ENCODE measurements at regions not wholly inside any gene's neighbourhood (a gene's known extent, or its start where the extent isn't known, plus 50 kb on each side); places are given as distances from the start of the nearest gene placed in this dataset.

GRCh38 chr5:67605730-67606585 lies 409.4 kb upstream of the CD180 start:
- Histone ChIP-seq H3K9ac (ENCODE audit: low read length) (no peak overlapping the region), H3K4me3 (replicated peaks in 1 of 2; ENCODE audit: low read depth in 1 of 2, low read length in 2 of 2) (no peak overlapping the region), H2AFZ (ENCODE audit: low read depth, low read length, poor library complexity, severe bottlenecking) (no peak overlapping the region), H3K9me2 (ENCODE audit: insufficient read depth) (no peaks in the 10 kb centered on the region), H3K4me2 (ENCODE audit: low read length) (no peak overlapping the region), H3K4me1 (ENCODE audit: control insufficient read depth in 1 of 2, insufficient read depth in 2 of 2, low read length in 2 of 2) (no peaks in the 10 kb centered on the region), H3K9me3 (ENCODE audit: control insufficient read depth in 1 of 2, insufficient read depth in 1 of 2, low read depth in 1 of 2, low read length in 2 of 2) (no peaks in the 10 kb centered on the region), H3K36me3 (ENCODE audit: control insufficient read depth in 1 of 2, insufficient read depth in 2 of 2, low read length in 2 of 2) (no peaks in the 10 kb centered on the region), H3K27ac (ENCODE audit: low read depth, low read length) (no peak overlapping the region), H3K27me3 (ENCODE audit: insufficient read depth, low read length) (no peaks in the 10 kb centered on the region; the same call in 1 of the 2 replicates), H3K79me2 (ENCODE audit: insufficient read depth, low read length) (no peaks in the 10 kb centered on the region), H4K20me1 (ENCODE audit: insufficient read depth) (no peaks in the 10 kb centered on the region)
- ATAC-seq (no peak), DNase-seq (ENCODE audit: low read depth, low spot score) (no peak)
- TF ChIP-seq ZFX (IDR thresholded peaks at IDR 0.05) (no peak), ZBTB33 (IDR thresholded peaks at IDR 0.05; ENCODE audit: extremely low read depth, insufficient replicate concordance, low read length) (no peak), EZH2phosphoT487 (IDR thresholded peaks at IDR 0.05; ENCODE audit: borderline replicate concordance) (no peak), SRF (IDR thresholded peaks at IDR 0.05; ENCODE audit: low read depth) (no peak), ELF1 (IDR thresholded peaks at IDR 0.05; ENCODE audit: borderline replicate concordance, low read depth) (no peak), REST (IDR thresholded peaks at IDR 0.05; ENCODE audit: low read depth) (no peak), POLR2AphosphoS5 (IDR thresholded peaks at IDR 0.05; ENCODE audit: low read depth, low read length) (no peak), TCF7L2 (IDR thresholded peaks at IDR 0.05; ENCODE audit: borderline replicate concordance, extremely low read depth, insufficient read depth, insufficient read length) (no peak), EZH2 (IDR thresholded peaks at IDR 0.05) (no peak), ATF3 (IDR thresholded peaks at IDR 0.05) (no peak), SP1 (IDR thresholded peaks at IDR 0.05; ENCODE audit: low read depth) (no peak), SIN3A (IDR thresholded peaks at IDR 0.05; ENCODE audit: low read depth) (no peak), ZNF274 (IDR thresholded peaks at IDR 0.05; ENCODE audit: low read depth, low read length) (no peak), EGR1 (IDR thresholded peaks at IDR 0.05; ENCODE audit: low read depth) (no peak), CBX3 (IDR thresholded peaks at IDR 0.05; ENCODE audit: low read depth) (no peak), CEBPB (IDR thresholded peaks at IDR 0.05; ENCODE audit: low read depth) (no peak), YY1 (IDR thresholded peaks at IDR 0.05; ENCODE audit: extremely low read depth, insufficient replicate concordance, low read depth, low read length) (no peak), MAX (IDR thresholded peaks at IDR 0.05) (no peak)
- RAD21 ChIA-PET (ENCODE audit: low non-redundant PET in 1 of 2, low total read pairs in 2 of 2, uncharacterized antibody in 2 of 2, unreplicated experiment in 2 of 2), result no interaction called here
- no TSS peak for BruUV-seq (replicated peaks)
- CTCF ChIA-PET, result no interaction called here
- POLR2A ChIA-PET, result no interaction called here
- intact Hi-C loops (cut with micrococcal nuclease), result no loop called here
